ENCODE measurements at regions not wholly inside any gene's neighbourhood (a gene's known extent, or its start where the extent isn't known, plus 50 kb on each side); places are given as distances from the start of the nearest gene placed in this dataset.

DNA sequence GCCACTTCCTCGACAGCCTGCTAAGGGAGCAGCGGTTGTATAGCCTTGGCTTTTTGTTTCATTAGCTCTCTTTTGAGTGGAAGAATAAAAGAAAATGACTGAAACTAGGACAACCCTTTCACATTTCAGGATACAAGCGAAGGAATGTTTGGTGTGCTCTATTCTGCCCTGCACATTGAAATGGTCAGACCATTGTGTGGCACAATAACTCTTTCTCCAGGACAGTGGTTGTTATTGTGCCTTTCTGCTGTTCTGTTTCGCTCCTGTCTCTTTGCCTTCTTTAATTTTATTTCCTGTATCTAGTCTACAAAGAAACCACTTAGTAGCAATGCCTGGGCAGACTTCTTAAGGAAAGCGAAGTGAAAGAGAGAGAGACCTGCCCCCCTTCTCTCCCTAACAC, 473.7 kb downstream of the GBA3 start:
- TF ChIP-seq CTCF (IDR thresholded peaks at IDR 0.05; ENCODE audit: poor library complexity, severe bottlenecking), result no peak
- TF ChIP-seq, protein P1, sequence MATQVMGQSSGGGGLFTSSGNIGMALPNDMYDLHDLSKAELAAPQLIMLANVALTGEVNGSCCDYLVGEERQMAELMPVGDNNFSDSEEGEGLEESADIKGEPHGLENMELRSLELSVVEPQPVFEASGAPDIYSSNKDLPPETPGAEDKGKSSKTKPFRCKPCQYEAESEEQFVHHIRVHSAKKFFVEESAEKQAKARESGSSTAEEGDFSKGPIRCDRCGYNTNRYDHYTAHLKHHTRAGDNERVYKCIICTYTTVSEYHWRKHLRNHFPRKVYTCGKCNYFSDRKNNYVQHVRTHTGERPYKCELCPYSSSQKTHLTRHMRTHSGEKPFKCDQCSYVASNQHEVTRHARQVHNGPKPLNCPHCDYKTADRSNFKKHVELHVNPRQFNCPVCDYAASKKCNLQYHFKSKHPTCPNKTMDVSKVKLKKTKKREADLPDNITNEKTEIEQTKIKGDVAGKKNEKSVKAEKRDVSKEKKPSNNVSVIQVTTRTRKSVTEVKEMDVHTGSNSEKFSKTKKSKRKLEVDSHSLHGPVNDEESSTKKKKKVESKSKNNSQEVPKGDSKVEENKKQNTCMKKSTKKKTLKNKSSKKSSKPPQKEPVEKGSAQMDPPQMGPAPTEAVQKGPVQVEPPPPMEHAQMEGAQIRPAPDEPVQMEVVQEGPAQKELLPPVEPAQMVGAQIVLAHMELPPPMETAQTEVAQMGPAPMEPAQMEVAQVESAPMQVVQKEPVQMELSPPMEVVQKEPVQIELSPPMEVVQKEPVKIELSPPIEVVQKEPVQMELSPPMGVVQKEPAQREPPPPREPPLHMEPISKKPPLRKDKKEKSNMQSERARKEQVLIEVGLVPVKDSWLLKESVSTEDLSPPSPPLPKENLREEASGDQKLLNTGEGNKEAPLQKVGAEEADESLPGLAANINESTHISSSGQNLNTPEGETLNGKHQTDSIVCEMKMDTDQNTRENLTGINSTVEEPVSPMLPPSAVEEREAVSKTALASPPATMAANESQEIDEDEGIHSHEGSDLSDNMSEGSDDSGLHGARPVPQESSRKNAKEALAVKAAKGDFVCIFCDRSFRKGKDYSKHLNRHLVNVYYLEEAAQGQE (IDR thresholded peaks at IDR 0.05; ENCODE audit: borderline replicate concordance), result no peak
- TF ChIP-seq TAF1 (IDR thresholded peaks at IDR 0.05; ENCODE audit: low read depth), result no peak
- no peak for TF ChIP-seq SMC3 (conservative IDR thresholded peaks at IDR 0.05; ENCODE audit: poor library complexity)
- no peak for TF ChIP-seq RAD21 (conservative IDR thresholded peaks at IDR 0.05)
- TF ChIP-seq EP300 (conservative IDR thresholded peaks at IDR 0.05; ENCODE audit: poor library complexity, severe bottlenecking), result no peak
- no peak for TF ChIP-seq MXI1 (conservative IDR thresholded peaks at IDR 0.05; ENCODE audit: poor library complexity, severe bottlenecking)
- no peak for TF ChIP-seq POLR2AphosphoS5 (IDR thresholded peaks at IDR 0.05)

Data from neural cell (in vitro differentiated cells).